HCEC 1CT (cell line): ENCODE measurements at regions not wholly inside any gene's neighbourhood (a gene's known extent, or its start where the extent isn't known, plus 50 kb on each side); places are given as distances from the start of the nearest gene placed in this dataset.

Source experiments
- DNase-seq: peaks from one replicate; pipeline ENCODE4 v3.0.0-alpha.2; 2017

- DNase-seq = no peak
Observed at GRCh38 chr5:52181403-52181802, 606.3 kb upstream of the ITGA1 start.

DNA sequence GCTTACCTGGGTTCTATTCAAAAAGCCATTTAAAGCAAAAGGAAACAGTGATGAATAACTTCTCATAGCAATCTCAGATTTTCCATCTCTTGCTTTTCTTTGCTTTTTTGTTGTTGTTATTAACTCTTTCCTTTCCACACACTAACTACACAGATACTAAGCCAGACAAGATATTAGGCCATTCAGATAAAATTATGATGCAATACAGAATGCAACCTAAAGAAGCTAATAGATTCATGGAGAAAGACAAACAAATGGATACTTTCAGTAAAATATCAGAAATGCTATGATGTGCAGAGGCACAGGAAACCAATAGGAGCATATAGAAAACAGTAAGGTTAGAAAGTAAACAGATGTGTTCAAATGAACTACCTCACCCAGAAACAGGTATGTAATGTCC is 597.0 kb upstream of the ITGA1 start:
- no peak for DNase-seq

GRCh38 chr5:52199833-52200232 is 587.9 kb upstream of the ITGA1 start:
- no peak for DNase-seq

DNA sequence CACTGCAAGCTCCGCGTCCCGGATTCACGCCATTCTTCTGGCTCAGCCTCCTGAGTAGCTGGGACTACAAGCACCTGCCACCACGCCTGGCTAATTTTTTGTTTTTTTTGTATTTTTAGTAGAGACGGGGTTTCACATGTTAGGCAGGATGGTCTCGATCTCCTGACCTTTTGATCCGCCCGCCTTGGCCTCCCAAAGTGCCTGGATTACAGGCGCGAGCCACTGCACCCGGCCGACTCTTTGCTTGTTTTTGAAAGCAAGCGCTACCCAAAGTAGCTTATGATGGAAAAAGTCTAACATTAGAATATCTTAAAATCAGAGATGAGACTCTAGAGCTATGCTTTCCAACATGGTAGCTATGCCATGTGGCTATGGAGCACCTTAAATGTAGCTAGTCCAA is 585.5 kb upstream of the ITGA1 start:
- DNase-seq = no peak

DNA sequence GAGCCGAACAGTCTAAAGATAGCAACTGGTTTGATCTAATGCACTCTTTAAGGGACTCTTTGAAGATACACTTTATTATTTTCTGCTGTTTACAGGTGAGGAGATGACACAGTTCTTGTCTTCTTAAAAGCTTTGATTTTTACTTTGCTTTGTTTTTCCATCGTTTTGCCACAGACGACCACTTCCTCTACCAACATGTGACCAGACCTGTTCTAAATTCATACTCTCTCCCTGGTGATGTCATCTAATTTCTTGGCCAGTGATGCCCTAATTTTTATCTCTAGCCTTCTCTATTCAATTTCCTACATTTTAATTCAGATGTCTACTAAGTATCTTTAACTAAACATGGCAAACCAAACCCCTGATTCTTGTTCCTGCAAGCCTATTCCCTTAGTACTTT is 583.4 kb upstream of the ITGA1 start:
- DNase-seq = no peak
